PFSK-1 (cell line): ENCODE measurements at regions not wholly inside any gene's neighbourhood (a gene's known extent, or its start where the extent isn't known, plus 50 kb on each side); places are given as distances from the start of the nearest gene placed in this dataset.

ENCODE experiments used
- FOXP2 ChIP-seq: optimal IDR thresholded peaks from 2 replicates; pipeline ENCODE3; 2011; ENCODE audit warnings: borderline replicate concordance, control low read depth, inconsistent platforms; ENCODE audit not compliant: insufficient read depth; ENCODE audit errors: extremely low read length, extremely low read depth
- POLR2AphosphoS5 ChIP-seq: IDR thresholded peaks from 2 replicates; pipeline ENCODE4 v1.6.1; 2012; ENCODE audit warnings: low read depth, mild to moderate bottlenecking, control low read depth, low read length, moderate library complexity
- SIN3A ChIP-seq: IDR thresholded peaks from 2 replicates; pipeline ENCODE4 v1.6.1; 2012; ENCODE audit warnings: mild to moderate bottlenecking, low read length, moderate library complexity, borderline replicate concordance; ENCODE audit not compliant: insufficient read depth
- TAF1 ChIP-seq: IDR thresholded peaks from 2 replicates; pipeline ENCODE4 v1.6.1; 2012; ENCODE audit warnings: low read length, control low read depth, borderline replicate concordance; ENCODE audit not compliant: insufficient read depth
- TF ChIP-seq, protein P1 (sequence below), 2 experiments: IDR thresholded peaks; 2 replicates each; pipeline versions ENCODE4 v1.6.1 to v1.8.0; 2011 to 2012; ENCODE audit warnings: low read depth in 2 of 2, low read length in 2 of 2, control low read depth in 1 of 2, inconsistent platforms in 1 of 2, mild to moderate bottlenecking in 1 of 2, moderate library complexity in 1 of 2; ENCODE audit not compliant: insufficient read depth in 1 of 2

- TF ChIP-seq FOXP2: no peak
- no peak for TF ChIP-seq SIN3A
- no peak for TF ChIP-seq POLR2AphosphoS5
- no peak for TF ChIP-seq TAF1
- TF ChIP-seq, protein P1, sequence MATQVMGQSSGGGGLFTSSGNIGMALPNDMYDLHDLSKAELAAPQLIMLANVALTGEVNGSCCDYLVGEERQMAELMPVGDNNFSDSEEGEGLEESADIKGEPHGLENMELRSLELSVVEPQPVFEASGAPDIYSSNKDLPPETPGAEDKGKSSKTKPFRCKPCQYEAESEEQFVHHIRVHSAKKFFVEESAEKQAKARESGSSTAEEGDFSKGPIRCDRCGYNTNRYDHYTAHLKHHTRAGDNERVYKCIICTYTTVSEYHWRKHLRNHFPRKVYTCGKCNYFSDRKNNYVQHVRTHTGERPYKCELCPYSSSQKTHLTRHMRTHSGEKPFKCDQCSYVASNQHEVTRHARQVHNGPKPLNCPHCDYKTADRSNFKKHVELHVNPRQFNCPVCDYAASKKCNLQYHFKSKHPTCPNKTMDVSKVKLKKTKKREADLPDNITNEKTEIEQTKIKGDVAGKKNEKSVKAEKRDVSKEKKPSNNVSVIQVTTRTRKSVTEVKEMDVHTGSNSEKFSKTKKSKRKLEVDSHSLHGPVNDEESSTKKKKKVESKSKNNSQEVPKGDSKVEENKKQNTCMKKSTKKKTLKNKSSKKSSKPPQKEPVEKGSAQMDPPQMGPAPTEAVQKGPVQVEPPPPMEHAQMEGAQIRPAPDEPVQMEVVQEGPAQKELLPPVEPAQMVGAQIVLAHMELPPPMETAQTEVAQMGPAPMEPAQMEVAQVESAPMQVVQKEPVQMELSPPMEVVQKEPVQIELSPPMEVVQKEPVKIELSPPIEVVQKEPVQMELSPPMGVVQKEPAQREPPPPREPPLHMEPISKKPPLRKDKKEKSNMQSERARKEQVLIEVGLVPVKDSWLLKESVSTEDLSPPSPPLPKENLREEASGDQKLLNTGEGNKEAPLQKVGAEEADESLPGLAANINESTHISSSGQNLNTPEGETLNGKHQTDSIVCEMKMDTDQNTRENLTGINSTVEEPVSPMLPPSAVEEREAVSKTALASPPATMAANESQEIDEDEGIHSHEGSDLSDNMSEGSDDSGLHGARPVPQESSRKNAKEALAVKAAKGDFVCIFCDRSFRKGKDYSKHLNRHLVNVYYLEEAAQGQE (IDR thresholded peaks at IDR 0.05; ENCODE audit: insufficient read depth in 1 of 2, low read depth in 2 of 2, low read length in 2 of 2): no peak
Observed at GRCh38 chr20:22307409-22307808, 277.0 kb downstream of the FOXA2 start.

- TF ChIP-seq SIN3A (no peak), FOXP2 (no peak), POLR2AphosphoS5 (no peak), TAF1 (no peak)
- TF ChIP-seq, protein P1 (IDR thresholded peaks at IDR 0.05; ENCODE audit: insufficient read depth in 1 of 2, low read depth in 2 of 2, low read length in 2 of 2): no peak
Observed at GRCh38 chr20:22305381-22305780, 279.0 kb downstream of the FOXA2 start.

GRCh38 chr20:22303523-22303922 is 280.8 kb downstream of the FOXA2 start:
- TF ChIP-seq, protein P1 (IDR thresholded peaks at IDR 0.05; ENCODE audit: insufficient read depth in 1 of 2, low read depth in 2 of 2, low read length in 2 of 2): no peak
- TF ChIP-seq POLR2AphosphoS5: no peak
- TF ChIP-seq TAF1: no peak
- TF ChIP-seq SIN3A: no peak
- no peak for TF ChIP-seq FOXP2

- no peak for TF ChIP-seq SIN3A
- TF ChIP-seq, protein P1 (IDR thresholded peaks at IDR 0.05; ENCODE audit: insufficient read depth in 1 of 2, low read depth in 2 of 2, low read length in 2 of 2): no peak
- TF ChIP-seq FOXP2: no peak
- TF ChIP-seq POLR2AphosphoS5: no peak
- TF ChIP-seq TAF1: no peak
Observed at GRCh38 chr20:22302039-22302438, 282.3 kb downstream of the FOXA2 start.

- no peak for TF ChIP-seq POLR2AphosphoS5
- no peak for TF ChIP-seq SIN3A
- TF ChIP-seq, protein P1 (IDR thresholded peaks at IDR 0.05; ENCODE audit: insufficient read depth in 1 of 2, low read depth in 2 of 2, low read length in 2 of 2): no peak
- no peak for TF ChIP-seq FOXP2
Observed at GRCh38 chr20:22293886-22294285, 290.5 kb downstream of the FOXA2 start.
